ENCODE measurements at regions not wholly inside any gene's neighbourhood (a gene's known extent, or its start where the extent isn't known, plus 50 kb on each side); places are given as distances from the start of the nearest gene placed in this dataset.

GRCh38 chr6:43919774-43920173 is 149.8 kb downstream of the VEGFA start:
- no peak for DNase-seq (ENCODE audit: low read depth)

- DNase-seq (ENCODE audit: low read depth) = peak; percentile 24
Observed at GRCh38 chr6:43917878-43918382, 147.9 kb downstream of the VEGFA start.

GRCh38 chr6:43916924-43917877 is 147.2 kb downstream of the VEGFA start:
- DNase-seq (ENCODE audit: low read depth) = peak; percentile 36

GRCh38 chr6:43915986-43916923 is 146.2 kb downstream of the VEGFA start:
- DNase-seq (ENCODE audit: low read depth) = no peak

- no peak for DNase-seq (ENCODE audit: low read depth)
Observed at GRCh38 chr6:43915208-43915869, 145.3 kb downstream of the VEGFA start.

- DNase-seq (ENCODE audit: low read depth) = no peak
Observed at GRCh38 chr6:43914272-43915147, 144.5 kb downstream of the VEGFA start.

GRCh38 chr6:43913375-43914271 is 143.6 kb downstream of the VEGFA start:
- no peak for DNase-seq (ENCODE audit: low read depth)

- DNase-seq (ENCODE audit: low read depth) = no peak
Observed at GRCh38 chr6:43912598-43913371, 142.8 kb downstream of the VEGFA start.

- DNase-seq (ENCODE audit: low read depth) = no peak
Observed at GRCh38 chr6:43912116-43912577, 142.1 kb downstream of the VEGFA start.

GRCh38 chr6:43911354-43912115 is 141.5 kb downstream of the VEGFA start:
- no peak for DNase-seq (ENCODE audit: low read depth)

GRCh38 chr6:43910638-43911353 is 140.8 kb downstream of the VEGFA start:
- peak; percentile 24 for DNase-seq (ENCODE audit: low read depth)

GRCh38 chr6:43910149-43910637 is 140.2 kb downstream of the VEGFA start:
- no peak for DNase-seq (ENCODE audit: low read depth)

GRCh38 chr6:43909474-43910148 is 139.6 kb downstream of the VEGFA start:
- no peak for DNase-seq (ENCODE audit: low read depth)

- DNase-seq (ENCODE audit: low read depth) = no peak
Observed at GRCh38 chr6:43907789-43908472, 137.9 kb downstream of the VEGFA start.

- no peak for DNase-seq (ENCODE audit: low read depth)
Observed at GRCh38 chr6:43907312-43907711, 137.3 kb downstream of the VEGFA start.

All from M059J (cell line).